Breast epithelium (tissue), 3 donors: ENCODE measurements at regions not wholly inside any gene's neighbourhood (a gene's known extent, or its start where the extent isn't known, plus 50 kb on each side); places are given as distances from the start of the nearest gene placed in this dataset.

ENCODE experiments used
- CTCF ChIP-seq, 3 donors: fragments of 450-650 bp; IDR thresholded peaks; one replicate each; pipeline ENCODE4 v1.5.1; 2016 to 2017; ENCODE audit warnings: antibody characterized with exemption in 3 of 3, mild to moderate bottlenecking in 3 of 3, moderate library complexity in 3 of 3
- POLR2AphosphoS5 ChIP-seq, 3 donors: sonication (generic); formaldehyde crosslinking; IDR thresholded peaks; one replicate each; pipeline ENCODE4 v1.6.1; 2017; ENCODE audit warnings: antibody characterized with exemption in 3 of 3

GRCh38 chr1:55888685-55889317, 673.6 kb upstream of the USP24 start:
- TF ChIP-seq CTCF (IDR thresholded peaks at IDR 0.05) (no peak), POLR2AphosphoS5 (IDR thresholded peaks at IDR 0.05) (no peak)
